CD4-positive, alpha-beta T cell treated with Interleukin-21 for 1 hour (primary cell): ENCODE measurements at regions not wholly inside any gene's neighbourhood (a gene's known extent, or its start where the extent isn't known, plus 50 kb on each side); places are given as distances from the start of the nearest gene placed in this dataset.

Source experiments
- DNase-seq: peaks from one replicate; pipeline ENCODE4 v3.0.0-alpha.2; 2020

DNA sequence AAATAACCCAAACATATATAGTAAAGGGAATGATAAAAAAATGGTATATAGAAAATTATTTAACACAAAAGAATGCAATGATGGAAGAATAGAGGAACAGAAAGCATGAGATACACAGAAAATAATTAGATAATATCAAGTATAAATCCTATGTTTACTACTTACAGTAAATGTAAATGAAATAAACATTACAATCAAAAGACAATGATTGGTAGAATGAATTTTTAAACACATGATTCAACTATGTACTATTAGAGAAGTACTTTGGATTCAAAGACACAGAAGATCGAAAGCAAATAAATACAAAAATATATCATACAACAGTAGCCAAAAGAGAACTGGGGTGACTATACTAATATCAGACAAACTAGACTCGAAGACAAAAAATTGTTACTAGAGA, 97.6 kb upstream of the PARD3B start:
- no peak for DNase-seq

DNA sequence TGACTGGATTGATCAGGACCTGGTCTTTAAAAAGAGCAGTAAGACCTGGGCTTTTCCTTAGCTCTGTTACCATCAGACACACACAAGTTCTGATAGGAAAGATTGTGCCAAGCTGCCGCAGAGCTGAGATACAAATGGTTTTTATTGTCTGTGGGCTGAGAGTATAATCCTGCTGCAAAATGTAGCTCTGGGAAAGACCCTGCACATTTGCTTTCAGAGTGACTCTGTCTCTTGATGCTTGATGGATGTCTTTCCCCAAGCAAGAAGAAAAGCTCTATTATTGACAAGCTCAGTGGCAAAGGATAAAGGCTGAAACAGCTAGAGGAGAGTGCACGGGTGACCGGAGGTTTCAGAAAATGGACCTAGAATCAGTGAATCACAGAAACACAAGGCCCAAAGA, 95.3 kb upstream of the PARD3B start:
- no peak for DNase-seq

DNA sequence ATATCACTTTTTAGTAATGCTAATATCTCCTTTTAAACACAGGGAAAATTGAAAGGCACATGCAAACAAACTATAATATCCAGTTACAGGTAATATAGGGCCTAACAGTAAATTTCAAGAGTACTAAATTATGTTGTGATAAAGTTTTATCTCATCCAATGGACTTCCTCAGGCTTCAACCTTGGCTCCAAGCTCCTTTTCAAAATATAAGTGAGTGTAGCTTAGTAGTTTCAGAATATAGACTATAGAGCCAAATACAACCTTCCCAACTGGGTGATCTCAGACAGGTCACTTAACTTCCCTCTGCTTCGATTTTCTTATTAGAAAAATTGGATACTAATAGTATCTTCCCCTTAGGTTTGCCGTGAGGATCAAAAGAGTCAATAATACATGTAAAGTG, 93.5 kb upstream of the PARD3B start:
- no peak for DNase-seq

DNA sequence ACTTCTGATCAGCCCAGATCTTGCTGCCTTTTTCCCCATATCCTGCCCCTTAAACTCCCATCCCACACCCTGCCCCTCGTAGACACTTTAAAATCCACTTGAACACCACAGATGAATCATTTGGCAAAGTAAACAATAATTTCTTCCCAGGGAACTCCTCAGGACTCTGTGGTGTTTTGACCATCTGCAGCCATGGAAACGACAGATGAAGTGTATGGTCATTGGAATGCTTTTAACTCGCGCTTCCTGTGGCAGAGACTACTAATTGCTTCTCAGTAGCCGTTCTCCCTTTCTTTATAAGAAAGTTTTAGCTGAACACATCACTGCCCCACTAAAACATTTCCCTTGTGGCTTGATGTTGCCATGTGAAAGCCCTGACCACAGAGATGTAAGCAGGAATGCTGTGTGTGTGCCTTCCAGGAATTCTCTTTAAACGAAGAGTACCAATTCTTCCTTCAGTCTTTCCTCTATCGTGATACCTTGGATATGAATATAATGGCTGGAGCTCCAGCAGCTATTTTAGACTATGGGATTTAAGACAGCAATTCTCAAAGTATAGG, 92.7 kb upstream of the PARD3B start:
- no peak for DNase-seq

DNA sequence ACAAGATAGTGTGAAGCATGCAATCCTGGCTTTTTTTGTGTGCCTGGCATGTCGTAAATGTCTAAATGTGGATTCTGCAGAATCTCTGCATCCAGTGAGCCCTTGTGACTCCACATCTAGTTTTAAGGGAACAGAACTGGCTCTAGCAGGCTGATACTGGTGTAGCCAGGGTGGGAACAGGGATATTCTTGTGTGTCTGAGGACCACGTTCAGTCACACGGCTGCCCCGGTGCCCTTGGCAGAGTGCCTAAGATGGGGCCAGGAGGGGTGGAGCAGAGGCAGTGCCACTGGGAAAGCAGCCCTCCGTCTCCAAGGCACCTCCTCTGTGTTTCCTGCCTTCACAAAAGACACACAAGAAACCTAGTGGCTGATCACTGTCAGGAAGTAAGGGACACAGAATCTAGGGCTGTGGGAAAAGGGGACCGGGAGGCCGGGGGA, 91.5 kb upstream of the PARD3B start:
- DNase-seq, result no peak

DNA sequence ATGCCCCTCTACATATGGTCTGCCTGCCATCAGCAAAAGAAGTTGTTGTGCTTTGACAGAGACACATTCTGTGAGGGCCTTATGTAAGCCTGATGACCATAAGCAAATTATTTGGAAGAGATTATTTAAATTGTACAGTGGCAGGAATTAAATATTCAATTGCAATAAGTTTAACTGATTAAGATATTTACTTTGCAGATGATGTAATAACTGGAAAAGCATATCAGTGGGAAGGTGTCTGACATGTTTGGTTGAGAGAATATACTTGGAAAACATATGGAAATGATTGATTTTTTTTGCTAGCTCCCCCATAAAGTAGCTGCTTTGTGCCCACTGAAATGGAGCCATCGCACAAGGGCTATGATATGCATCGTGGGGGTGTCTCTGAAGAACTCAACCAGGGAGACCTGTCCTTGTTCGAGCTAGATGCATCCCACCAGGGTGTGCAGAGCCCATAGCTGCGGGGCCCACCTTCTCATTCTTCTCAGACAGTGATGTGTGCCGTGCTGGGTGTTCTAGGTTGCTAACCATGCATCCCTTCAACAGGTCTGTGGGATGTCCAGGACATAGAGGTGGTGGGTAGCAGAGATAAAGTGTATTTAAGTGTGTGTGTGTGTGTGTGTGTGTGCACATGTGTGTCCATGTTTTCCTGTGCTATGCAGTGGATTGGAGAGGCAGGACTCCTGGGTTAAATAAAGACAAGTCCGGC, 90.4 kb upstream of the PARD3B start:
- no peak for DNase-seq

DNA sequence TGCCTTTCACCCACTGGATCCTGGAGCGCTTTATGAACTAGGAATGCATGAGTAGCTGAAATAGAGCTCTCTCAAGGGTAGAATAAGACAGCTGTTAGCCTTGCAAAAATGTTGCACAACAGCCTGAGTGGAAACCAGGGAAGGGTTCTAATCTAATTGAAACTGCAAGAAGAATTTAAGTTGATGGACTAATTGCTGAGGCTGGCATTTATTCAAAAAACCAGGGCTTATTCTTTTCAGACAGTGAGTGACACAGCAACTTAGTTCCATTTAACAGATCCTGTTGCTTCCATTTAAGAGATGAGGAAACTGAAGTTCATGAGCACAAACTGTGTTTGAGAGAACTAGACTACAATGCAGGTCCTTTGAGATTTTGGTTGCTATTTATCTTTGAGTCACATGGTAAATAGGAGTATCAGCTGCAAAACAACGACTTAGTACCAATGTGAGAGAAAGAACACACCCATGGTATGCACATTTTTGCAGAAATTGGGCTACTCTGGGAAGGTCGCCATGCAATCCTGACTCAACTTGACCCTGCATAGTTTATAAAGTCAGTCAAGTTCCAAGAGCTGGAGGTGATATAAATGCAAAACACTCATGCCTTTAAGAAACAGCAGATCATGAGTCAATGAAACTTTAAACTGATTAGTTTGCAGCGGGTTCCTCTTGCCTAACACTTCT, 76.4 kb upstream of the PARD3B start:
- no peak for DNase-seq

DNA sequence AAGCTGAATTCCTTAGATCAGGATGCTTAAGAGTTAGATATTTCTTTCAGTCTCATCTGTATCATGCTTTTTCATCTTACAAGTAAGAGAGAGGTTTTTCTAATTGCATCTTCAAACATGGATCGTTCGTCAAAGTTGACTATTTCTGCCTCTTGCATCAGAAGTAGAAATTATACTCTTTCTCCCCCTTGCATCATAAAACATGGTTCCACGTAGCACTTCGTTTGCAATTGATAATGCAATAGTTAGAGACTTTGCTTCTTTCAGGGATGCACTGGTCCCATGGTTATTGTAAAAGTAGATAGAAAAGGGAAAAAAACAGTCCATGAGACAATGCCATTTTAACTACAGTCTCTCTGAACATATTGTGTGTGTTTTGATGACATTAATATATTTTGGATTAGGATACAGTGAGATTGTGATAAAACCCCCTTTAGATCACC, 75.1 kb upstream of the PARD3B start:
- DNase-seq, result no peak

DNA sequence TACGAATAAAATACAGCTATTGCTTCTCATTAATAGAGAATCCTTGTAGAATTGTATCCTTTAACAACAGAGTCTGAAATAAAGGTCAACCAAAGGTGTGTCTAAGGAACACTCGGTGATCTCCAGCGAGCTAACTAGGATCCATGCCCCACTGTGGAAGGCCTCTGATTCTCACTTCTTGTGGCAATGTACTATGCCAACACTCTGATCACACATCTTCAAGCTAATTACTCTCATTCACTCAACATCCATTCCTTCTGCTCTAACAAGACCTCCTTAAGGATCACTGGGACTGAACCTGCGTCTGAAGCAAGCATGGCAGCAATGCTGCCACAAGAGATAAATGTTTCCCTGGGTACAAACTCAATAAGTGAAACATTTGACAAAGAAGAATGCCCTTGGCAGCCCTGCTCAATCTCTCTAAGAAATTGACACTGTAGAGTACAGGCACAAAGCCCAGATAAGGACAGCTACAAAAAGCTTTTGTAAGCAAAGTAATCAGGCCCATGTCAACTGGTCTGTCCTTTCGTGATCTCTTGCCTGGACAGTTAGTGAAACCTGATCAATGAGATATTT, 74.6 kb upstream of the PARD3B start:
- DNase-seq, result no peak

DNA sequence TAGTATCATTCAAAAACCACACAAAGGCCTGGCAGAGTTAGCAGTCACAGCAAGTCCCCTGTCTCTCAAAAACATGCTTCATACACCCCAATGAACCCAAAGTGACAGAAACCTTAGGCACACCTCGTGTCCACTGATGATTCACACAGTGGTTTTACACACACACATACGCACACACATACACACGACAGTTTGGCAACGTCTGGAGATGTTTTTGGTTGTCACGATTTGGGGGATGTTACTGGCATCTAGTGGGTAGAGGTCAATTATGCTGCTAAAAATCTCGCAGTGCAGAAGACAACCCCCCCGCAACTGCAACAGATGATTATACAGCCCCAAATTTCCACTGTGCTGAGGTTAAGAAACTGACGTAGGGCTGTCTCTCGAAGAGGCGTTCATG, 72.9 kb upstream of the PARD3B start:
- no peak for DNase-seq

DNA sequence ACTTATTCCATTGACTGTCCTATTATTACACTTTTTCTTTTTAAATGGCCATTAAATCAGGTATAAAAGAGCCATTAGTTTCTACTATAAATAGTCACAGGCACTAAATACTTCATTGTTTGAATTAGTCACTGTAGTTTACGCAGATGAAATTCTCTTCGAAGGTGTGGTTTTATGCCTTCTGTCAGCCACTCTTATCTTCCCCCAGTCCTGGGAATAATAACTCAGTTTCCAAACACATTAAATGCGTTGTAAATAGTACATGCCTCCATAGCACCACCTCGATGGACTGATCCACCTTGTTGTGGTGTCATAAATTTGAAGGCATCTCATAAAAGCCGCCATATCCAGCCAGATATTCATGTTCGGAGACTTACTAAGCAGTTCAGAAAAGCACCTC, 72.1 kb upstream of the PARD3B start:
- no peak for DNase-seq

DNA sequence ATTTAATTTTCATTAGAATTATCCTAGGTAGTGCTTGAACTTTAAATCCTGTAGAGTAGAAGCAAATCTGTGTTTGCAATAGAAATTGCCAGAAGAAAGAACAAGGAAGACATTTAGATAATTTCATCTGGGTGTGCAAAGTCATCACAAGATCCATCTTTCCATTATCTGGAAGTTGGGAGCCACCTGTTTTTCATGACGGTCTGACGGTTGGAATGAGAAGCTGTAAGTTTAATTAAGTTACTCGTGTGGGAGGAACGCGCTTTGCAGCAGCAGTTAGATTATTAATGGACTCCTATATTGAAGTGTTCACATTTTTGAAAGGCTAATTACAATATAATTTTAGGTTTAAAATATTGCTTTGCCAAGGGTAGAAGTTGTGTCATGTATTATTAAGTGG, 69.9 kb upstream of the PARD3B start:
- no peak for DNase-seq

DNA sequence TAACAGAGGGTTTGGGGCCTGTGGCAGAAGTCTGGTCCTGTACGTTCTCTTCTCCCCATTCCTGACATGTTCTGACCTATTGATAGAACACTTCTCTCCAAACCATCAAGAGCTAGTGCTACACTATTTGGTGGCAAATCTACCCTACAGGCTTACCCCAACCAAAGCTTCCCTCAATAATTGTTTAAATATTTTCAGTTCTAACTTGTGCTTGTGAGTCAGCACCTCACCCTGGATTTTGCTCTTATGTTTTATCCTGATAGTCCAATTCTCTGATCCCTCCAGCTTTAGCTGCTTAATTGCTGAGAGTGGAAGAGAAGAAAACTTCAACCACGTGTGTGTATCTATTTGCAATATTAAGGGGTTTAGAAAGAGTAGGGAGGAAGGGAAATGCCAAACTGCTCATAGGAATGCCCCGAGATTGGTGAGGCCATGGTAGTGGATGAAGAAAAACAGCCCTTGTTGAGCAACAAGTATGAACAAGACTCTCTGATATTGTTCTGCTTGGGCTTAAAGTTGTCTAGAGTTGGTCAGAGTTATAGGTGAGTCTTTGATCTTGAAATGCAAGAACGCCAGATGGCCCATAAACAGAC, 67.8 kb upstream of the PARD3B start:
- DNase-seq, result no peak

DNA sequence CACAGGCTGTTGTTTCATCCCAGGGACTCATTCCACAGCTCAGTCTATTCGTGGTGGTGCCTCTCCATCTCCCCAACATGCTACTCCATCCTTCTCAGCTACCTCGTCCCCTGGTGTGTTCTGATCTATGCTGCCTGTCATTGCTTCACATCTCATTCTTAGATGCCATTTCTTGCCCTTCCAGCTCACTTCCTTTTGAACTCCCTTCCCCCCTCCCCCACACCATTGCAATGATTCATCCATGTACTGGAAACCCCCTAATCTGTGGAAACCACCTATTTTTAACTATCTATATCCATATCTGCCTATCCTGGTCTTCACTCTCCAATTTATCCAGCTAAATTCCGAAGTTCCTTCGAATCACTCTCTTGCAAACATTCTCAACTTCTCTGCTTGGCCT, 65.7 kb upstream of the PARD3B start:
- DNase-seq, result no peak

DNA sequence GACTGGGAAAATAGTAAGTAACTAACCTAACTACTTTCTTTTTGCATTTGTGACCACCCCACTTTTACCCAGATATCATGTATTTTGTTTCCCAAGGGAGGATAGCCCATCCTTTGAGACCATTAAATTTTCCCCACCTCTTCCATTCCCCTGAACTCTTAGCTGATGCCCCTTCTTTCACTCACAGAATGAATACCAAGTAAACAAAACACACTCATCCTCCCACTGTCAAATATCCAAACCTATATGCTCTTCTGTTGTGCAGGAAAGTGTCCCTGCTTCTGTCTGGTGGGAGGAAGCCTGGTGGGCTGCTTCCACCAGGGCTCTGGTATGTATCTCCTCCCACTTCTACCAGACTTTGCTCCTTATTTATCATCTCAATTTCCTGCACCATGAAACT, 64.6 kb upstream of the PARD3B start:
- no peak for DNase-seq

DNA sequence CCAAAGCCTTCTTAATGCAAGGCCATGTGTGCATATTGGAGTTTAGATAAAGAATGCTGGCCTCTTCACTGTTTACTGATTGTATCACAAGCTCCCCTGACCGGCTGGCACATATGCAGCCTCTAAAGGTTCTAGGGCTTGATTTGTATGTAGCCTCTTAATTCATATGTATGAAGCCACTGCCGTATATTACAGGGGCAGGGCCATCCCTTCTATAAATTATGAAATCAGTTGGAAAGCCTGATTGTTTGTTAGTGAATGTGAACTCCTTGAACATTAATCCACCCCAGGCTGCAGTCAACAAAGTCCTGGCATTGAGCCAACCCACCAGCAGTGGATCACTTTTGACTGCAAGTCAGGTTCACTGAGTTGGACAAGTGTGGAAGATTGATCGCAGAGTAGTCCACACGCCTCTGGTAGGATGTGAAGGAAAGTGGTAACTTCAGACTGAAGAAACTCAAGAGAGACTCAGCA, 61.6 kb upstream of the PARD3B start:
- DNase-seq, result no peak

DNA sequence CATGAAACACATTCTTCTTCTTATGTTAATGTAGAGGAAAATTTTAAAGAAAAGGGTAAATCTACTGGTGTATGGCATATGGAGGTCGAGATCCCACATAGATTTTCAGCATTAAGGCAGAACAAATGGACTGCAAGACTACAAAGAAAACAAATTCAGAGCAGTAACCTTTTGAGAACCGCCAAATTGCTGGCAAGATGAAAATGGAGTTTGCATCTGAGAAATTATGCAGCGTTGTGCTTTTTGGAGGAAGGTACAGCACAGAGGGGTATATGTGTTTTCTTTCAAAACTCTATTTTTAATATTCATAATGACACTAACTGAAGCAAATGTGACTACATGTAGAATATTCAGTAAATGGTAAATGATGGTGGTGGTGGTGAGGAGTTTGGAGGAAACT, 59.0 kb upstream of the PARD3B start:
- no peak for DNase-seq

DNA sequence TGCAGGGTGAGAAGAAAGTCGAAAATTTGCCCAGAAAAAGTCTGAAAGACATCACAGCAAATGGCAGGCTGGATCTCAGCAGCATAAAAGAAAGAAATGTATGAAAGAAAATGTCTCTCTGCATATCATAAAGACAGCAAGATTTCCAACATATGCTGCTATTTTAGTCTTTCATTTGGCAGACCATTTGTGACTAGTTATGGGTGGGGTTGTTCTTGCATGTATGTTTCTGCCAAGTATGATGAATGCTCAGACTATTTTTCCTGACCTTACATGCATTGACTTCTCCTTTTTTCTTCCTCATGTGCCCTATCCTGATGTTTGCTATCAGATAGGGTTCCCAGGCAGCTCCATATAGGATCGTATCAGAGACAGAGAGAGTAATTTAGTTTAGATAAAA, 58.5 kb upstream of the PARD3B start:
- DNase-seq, result no peak

DNA sequence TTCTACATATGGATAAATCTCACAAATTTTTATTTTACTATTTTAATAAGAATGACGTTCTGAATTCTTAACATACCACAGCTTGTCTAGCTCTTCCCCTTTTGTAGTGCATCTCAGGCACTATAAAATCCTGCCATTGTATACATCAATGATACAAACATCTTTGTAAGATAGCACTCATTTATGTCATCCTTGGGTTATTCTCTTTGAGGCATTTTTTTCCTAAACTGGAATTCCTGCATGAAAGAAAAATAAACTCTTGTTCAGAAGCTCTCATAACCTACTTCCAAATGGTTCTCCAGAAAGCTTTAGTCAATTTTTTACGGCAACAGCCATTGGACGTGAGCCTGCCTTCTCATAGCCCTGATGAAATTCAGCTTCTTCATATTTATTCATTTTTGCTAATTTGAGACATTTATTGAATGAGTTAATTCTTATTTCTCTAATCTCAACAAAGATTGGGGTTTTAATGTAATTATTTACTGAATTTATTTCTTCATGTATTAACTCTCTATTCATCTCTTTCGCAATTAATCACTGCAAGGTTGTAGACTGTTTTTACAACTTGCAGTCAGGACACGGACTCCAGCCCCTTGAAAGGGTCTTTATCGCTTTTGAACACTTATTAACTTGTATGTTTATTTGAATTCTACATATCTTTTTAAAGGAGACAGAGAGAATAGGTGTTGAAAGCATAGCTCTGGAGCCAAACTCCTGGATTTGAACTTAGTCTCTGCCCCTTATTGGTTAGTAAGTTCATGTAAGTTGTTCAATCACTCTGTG, 57.6 kb upstream of the PARD3B start:
- no peak for DNase-seq

DNA sequence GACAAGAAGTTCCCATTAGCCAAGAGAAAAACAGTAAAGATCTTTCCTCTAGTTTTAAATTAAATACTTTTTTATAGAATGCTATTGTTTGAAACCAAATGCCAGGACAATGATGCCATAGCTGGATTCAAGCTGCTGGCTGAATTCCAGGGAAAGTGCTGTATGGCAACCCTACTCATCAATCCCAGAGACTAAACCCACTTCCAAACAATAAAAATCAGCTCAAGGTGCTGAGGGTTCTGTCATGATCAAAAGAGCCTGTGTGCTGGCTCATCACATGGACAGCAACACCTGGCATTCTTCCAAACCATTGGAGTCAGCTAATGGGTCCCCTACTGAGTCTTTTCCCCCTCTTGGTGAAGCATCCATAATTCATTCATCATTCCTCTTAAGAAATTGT, 53.7 kb upstream of the PARD3B start:
- DNase-seq, result no peak

DNA sequence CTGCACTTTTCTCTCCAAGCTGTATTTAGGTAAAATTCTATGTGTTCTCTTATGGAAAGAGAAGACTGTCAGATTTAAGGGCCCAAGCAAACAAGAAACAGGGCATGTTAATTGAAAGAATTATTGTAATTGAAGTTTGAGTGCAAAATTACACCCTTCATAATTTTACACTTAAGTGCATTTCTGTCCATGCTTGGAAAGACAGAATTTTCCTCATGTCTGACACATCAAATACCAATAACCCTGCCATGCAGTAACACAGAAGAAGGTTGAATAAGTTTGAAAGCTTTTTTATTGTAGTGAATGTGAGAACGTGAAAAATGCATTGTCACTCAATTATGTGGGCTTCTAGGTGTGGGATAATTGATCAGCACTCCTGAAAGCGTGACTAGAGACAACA, 52.9 kb upstream of the PARD3B start:
- no peak for DNase-seq

DNA sequence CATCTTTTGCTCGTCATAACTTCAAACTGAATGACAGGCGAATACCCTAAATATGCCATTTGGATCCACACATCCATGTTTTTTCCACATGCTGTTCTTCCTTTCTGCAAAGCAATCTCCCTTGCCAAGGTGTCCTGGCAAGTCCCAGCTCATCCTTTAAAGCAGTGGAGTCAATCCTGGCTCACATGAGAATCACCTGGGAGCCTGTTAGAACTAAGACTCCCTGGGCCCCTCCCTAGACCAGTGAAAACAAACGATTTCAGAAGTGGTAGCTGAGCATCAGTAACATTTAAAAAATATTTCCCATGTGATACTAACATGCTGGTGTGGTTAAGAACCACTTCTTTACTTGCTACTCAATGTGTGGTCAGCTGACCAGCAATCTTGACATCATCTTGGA, 50.6 kb upstream of the PARD3B start:
- DNase-seq, result no peak

DNA sequence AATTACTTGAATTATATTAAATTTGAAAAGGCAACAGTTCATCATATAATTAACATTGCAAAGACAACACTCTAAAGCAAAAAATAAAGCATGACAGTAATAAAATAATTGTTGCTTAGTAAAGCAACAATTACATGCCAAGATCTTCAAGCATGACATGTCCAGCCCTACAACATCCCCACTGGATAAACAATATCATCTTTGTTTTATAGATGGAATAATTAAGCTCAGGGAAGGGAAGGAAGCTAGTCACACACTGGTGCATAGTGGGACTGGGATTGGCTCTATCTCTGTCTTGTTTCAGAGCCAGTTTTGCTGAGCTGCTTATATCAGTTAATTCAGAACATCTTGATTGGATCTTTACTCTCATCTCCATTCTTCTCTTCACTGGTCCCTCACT, 49.9 kb upstream of the PARD3B start:
- DNase-seq, result no peak
